ENCODE measurements at regions not wholly inside any gene's neighbourhood (a gene's known extent, or its start where the extent isn't known, plus 50 kb on each side); places are given as distances from the start of the nearest gene placed in this dataset.

DNA sequence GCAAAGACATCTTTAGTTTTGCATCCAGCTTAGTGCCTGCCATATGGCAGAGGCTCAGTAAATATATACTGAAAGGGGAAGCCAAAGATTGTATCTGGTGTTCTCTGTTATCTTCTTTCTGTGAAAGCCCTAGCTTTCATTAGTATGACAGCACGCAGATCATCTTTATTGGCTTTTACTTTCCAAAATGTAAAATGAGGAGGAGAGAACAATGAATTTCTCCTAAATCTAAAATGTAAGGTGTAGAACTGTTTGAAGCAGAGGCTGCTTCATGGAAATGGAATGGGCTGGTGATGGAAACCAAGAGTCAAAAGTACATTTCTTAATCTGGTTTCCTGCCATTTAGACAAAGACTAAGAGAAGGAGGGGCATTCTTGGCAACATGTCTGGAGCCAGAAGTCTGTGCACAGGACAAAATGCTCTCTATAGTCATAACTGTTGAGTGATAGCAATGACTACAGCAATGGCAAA, 1029.9 kb upstream of the PIK3C3 start:
- DNase-seq (ENCODE audit: low spot score in 2 of 2) (no peak), ATAC-seq (replicated peaks; ENCODE audit: extremely low read depth, poor library complexity, severe bottlenecking) (no peak)
- Mint-ChIP-seq H3K27ac (ENCODE audit: low read depth) (no peak overlapping the region), H3K9me3 (peaks cover 33% of the 10 kb centered on the region), H3K36me3 (ENCODE audit: insufficient read depth) (no peaks in the 10 kb centered on the region), H3K27me3 (no peaks in the 10 kb centered on the region), H3K4me1 (no peaks in the 10 kb centered on the region), H3K4me3 (no peak overlapping the region)

- Mint-ChIP-seq H3K36me3 (ENCODE audit: insufficient read depth) (no peaks in the 10 kb centered on the region), H3K9me3 (peaks cover 29% of the 10 kb centered on the region), H3K4me1 (no peaks in the 10 kb centered on the region), H3K27me3 (no peaks in the 10 kb centered on the region), H3K4me3 (no peak overlapping the region), H3K27ac (ENCODE audit: low read depth) (no peak overlapping the region)
- ATAC-seq (replicated peaks; ENCODE audit: extremely low read depth, poor library complexity, severe bottlenecking) (no peak), DNase-seq (ENCODE audit: low spot score in 2 of 2) (no peak)
Measured at GRCh38 chr18:40921845-40922629, 1033.0 kb upstream of the PIK3C3 start.

- H3K9me3 Mint-ChIP-seq: peaks cover 22% of the 10 kb centered on the region
- no peak overlapping the region for H3K4me3 Mint-ChIP-seq
- no peaks in the 10 kb centered on the region for H3K4me1 Mint-ChIP-seq
- no peaks in the 10 kb centered on the region for H3K27me3 Mint-ChIP-seq
- no peak overlapping the region for H3K27ac Mint-ChIP-seq (ENCODE audit: low read depth)
- no peak for DNase-seq (ENCODE audit: low spot score in 2 of 2)
- no peaks in the 10 kb centered on the region for H3K36me3 Mint-ChIP-seq (ENCODE audit: insufficient read depth)
- no peak for ATAC-seq (replicated peaks; ENCODE audit: extremely low read depth, poor library complexity, severe bottlenecking)
Measured at GRCh38 chr18:40917056-40917455, 1038.0 kb upstream of the PIK3C3 start.

GRCh38 chr18:40915724-40916123, 1039.3 kb upstream of the PIK3C3 start:
- Mint-ChIP-seq H3K9me3 (peaks cover 18% of the 10 kb centered on the region), H3K27me3 (no peaks in the 10 kb centered on the region), H3K36me3 (ENCODE audit: insufficient read depth) (no peaks in the 10 kb centered on the region), H3K4me1 (no peaks in the 10 kb centered on the region), H3K4me3 (no peak overlapping the region), H3K27ac (ENCODE audit: low read depth) (no peak overlapping the region)
- no peak for DNase-seq (ENCODE audit: low spot score in 2 of 2)
- ATAC-seq (replicated peaks; ENCODE audit: extremely low read depth, poor library complexity, severe bottlenecking): no peak

DNA sequence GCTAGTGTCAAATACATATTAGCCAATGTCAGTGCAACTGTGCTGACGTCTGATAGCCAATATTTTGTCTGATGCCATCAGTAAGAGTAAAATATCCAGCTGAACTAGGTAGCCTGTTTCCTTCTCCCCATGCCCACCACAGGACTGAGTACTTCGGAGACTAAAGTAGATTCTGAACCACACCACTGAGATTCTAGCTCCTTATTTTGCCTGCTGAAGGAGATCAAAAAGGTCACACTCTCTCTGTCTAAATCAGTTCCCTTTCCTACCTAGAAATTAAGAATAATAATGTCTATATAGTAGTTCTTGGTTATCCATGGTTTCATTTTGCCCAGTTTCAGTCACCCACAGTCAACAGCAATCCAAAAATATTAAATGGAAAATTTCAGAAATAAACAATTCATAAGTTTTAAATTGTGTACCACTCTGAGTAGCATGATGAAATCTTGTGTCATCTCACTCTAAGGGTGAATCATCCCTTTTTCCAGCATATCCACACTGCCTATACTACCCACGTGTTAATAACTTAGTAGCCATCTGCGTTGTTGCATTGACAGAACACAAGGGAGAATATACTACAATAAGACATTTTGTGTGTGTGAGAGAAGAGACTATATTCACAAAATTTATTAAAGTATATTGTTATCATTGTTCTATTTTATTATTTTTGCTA, 1043.3 kb upstream of the PIK3C3 start:
- no peak overlapping the region for H3K4me3 Mint-ChIP-seq
- no peaks in the 10 kb centered on the region for H3K27me3 Mint-ChIP-seq
- no peaks in the 10 kb centered on the region for H3K4me1 Mint-ChIP-seq
- no peak for ATAC-seq (replicated peaks; ENCODE audit: extremely low read depth, poor library complexity, severe bottlenecking)
- DNase-seq (ENCODE audit: low spot score in 2 of 2): no peak
- no peaks in the 10 kb centered on the region for H3K36me3 Mint-ChIP-seq (ENCODE audit: insufficient read depth)
- peaks cover 28% of the 10 kb centered on the region for H3K9me3 Mint-ChIP-seq
- no peak overlapping the region for H3K27ac Mint-ChIP-seq (ENCODE audit: low read depth)

DNA sequence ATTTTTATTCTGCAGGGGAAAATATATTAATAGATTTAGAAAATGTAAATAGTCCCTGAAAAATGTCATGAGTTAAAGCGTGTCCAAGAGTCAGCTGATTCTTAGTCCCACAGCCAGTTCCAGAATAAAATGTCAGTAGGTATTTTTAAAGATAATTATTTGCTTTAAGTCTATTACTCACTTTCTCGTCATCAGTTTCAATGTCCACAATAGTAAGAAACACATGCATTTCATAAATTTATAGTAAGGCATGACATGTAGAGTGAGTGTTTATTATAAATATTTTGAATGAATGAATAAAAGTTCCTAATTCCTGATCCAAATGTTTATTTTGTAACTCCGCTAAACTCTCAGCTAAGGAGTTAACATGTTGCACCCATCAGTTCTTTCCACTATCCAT, 1044.0 kb upstream of the PIK3C3 start:
- Mint-ChIP-seq H3K4me1 (no peaks in the 10 kb centered on the region), H3K9me3 (peaks cover 26% of the 10 kb centered on the region), H3K36me3 (ENCODE audit: insufficient read depth) (no peaks in the 10 kb centered on the region), H3K4me3 (no peak overlapping the region), H3K27me3 (no peaks in the 10 kb centered on the region), H3K27ac (ENCODE audit: low read depth) (no peak overlapping the region)
- DNase-seq (ENCODE audit: low spot score in 2 of 2) (no peak), ATAC-seq (replicated peaks; ENCODE audit: extremely low read depth, poor library complexity, severe bottlenecking) (no peak)

- Mint-ChIP-seq H3K27ac (ENCODE audit: low read depth) (no peak overlapping the region), H3K4me3 (no peak overlapping the region), H3K9me3 (peaks cover 20% of the 10 kb centered on the region), H3K4me1 (no peaks in the 10 kb centered on the region), H3K36me3 (ENCODE audit: insufficient read depth) (no peaks in the 10 kb centered on the region), H3K27me3 (no peaks in the 10 kb centered on the region)
- ATAC-seq (replicated peaks; ENCODE audit: extremely low read depth, poor library complexity, severe bottlenecking) (no peak), DNase-seq (ENCODE audit: low spot score in 2 of 2) (no peak)
Measured at GRCh38 chr18:40907842-40908241, 1047.2 kb upstream of the PIK3C3 start.

DNA sequence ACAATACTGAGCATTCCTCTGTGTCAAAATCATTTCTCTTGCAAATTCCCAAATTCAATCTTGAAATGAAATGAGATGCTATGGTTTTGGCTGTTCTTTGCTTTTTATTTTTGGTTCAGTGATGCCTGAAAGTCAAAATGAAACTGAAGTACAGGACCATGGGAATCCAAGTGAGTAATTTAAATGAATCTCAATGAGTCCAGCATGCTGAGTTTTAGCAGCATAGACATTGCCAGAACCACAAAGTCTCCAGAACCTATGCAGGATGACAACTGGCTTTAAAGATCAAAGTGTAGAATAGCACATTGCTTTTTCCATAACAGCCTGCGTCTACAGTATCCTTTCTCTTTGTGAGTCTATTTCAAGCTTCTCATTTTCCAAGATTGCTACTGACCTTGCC, 1050.7 kb upstream of the PIK3C3 start:
- Mint-ChIP-seq H3K27ac (ENCODE audit: low read depth) (no peak overlapping the region), H3K9me3 (peaks cover 10% of the 10 kb centered on the region), H3K36me3 (ENCODE audit: insufficient read depth) (no peaks in the 10 kb centered on the region), H3K4me1 (no peaks in the 10 kb centered on the region), H3K27me3 (no peaks in the 10 kb centered on the region), H3K4me3 (no peak overlapping the region)
- no peak for DNase-seq (ENCODE audit: low spot score in 2 of 2)
- no peak for ATAC-seq (replicated peaks; ENCODE audit: extremely low read depth, poor library complexity, severe bottlenecking)

DNA sequence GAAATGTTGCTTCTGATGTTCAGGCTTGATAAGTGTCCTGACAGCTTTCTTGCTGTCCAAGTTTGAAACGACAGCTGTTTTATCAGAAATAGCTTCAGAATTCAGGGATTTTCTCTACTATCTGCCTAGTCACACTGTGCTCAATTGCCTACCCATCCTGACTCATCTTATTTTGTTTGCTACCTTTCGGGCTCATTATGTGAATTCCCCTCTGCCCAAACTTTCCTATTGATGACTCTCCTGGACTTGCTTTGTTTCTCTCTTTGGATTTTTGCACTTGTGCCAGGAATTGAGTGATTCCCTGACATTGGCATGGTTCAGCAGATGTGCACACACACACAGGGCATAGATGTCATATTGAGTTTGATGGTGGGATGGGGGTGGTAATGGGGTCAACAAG, 1052.6 kb upstream of the PIK3C3 start:
- DNase-seq (ENCODE audit: low spot score in 2 of 2) (no peak), ATAC-seq (replicated peaks; ENCODE audit: extremely low read depth, poor library complexity, severe bottlenecking) (no peak)
- Mint-ChIP-seq H3K4me3 (no peak overlapping the region), H3K9me3 (peaks cover 8% of the 10 kb centered on the region), H3K27me3 (no peaks in the 10 kb centered on the region), H3K4me1 (no peaks in the 10 kb centered on the region), H3K36me3 (ENCODE audit: insufficient read depth) (no peaks in the 10 kb centered on the region), H3K27ac (ENCODE audit: low read depth) (no peak overlapping the region)

DNA sequence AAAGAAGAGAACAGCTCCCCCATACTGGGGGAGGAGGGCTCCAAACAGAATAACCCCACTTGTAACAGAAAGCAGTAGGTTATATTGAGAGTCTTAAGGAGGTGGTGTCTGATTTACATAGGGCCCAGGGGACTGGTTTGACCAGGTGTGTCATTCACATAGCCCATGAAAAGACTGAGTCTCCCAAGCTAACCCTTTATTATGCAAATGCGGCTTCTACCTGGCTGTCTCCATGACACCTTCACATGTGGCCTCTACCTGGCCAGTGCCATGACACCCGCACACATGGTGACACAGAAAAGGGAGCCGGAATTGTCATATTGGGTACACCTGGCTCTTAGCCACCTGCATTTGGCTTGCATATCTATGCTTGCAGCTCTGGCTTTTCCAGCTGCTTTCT, 1057.2 kb upstream of the PIK3C3 start:
- H3K4me3 Mint-ChIP-seq: no peak overlapping the region
- H3K9me3 Mint-ChIP-seq: peaks cover 16% of the 10 kb centered on the region
- no peaks in the 10 kb centered on the region for H3K4me1 Mint-ChIP-seq
- no peaks in the 10 kb centered on the region for H3K27me3 Mint-ChIP-seq
- H3K27ac Mint-ChIP-seq (ENCODE audit: low read depth): no peak overlapping the region
- H3K36me3 Mint-ChIP-seq (ENCODE audit: insufficient read depth): no peaks in the 10 kb centered on the region
- ATAC-seq (replicated peaks; ENCODE audit: extremely low read depth, poor library complexity, severe bottlenecking): no peak
- DNase-seq (ENCODE audit: low spot score in 2 of 2): no peak

GRCh38 chr18:40883271-40883670, 1071.8 kb upstream of the PIK3C3 start:
- ATAC-seq (replicated peaks; ENCODE audit: extremely low read depth, poor library complexity, severe bottlenecking) (no peak), DNase-seq (ENCODE audit: low spot score in 2 of 2) (no peak)
- H3K9me3 Mint-ChIP-seq: peaks cover 24% of the 10 kb centered on the region
- no peaks in the 10 kb centered on the region for H3K27me3 Mint-ChIP-seq
- no peak overlapping the region for H3K27ac Mint-ChIP-seq (ENCODE audit: low read depth)
- no peaks in the 10 kb centered on the region for H3K36me3 Mint-ChIP-seq (ENCODE audit: insufficient read depth)
- H3K4me1 Mint-ChIP-seq: no peaks in the 10 kb centered on the region
- H3K4me3 Mint-ChIP-seq: no peak overlapping the region

GRCh38 chr18:40882468-40882867, 1072.6 kb upstream of the PIK3C3 start:
- Mint-ChIP-seq H3K9me3 (peaks cover 17% of the 10 kb centered on the region), H3K4me1 (no peaks in the 10 kb centered on the region), H3K4me3 (no peak overlapping the region), H3K27me3 (no peaks in the 10 kb centered on the region), H3K36me3 (ENCODE audit: insufficient read depth) (no peaks in the 10 kb centered on the region), H3K27ac (ENCODE audit: low read depth) (no peak overlapping the region)
- ATAC-seq (replicated peaks; ENCODE audit: extremely low read depth, poor library complexity, severe bottlenecking): no peak
- no peak for DNase-seq (ENCODE audit: low spot score in 2 of 2)

GRCh38 chr18:40878371-40878770, 1076.7 kb upstream of the PIK3C3 start:
- DNase-seq (ENCODE audit: low spot score in 2 of 2) (no peak), ATAC-seq (replicated peaks; ENCODE audit: extremely low read depth, poor library complexity, severe bottlenecking) (no peak)
- H3K36me3 Mint-ChIP-seq (ENCODE audit: insufficient read depth): peaks cover 1% of the 10 kb centered on the region
- no peaks in the 10 kb centered on the region for H3K4me1 Mint-ChIP-seq
- H3K27ac Mint-ChIP-seq (ENCODE audit: low read depth): no peak overlapping the region
- H3K27me3 Mint-ChIP-seq: no peaks in the 10 kb centered on the region
- H3K9me3 Mint-ChIP-seq: peaks cover 10% of the 10 kb centered on the region
- H3K4me3 Mint-ChIP-seq: no peak overlapping the region

All from central memory CD8-positive, alpha-beta T cell (primary cell).